ENCODE measurements at regions not wholly inside any gene's neighbourhood (a gene's known extent, or its start where the extent isn't known, plus 50 kb on each side); places are given as distances from the start of the nearest gene placed in this dataset.

DNA sequence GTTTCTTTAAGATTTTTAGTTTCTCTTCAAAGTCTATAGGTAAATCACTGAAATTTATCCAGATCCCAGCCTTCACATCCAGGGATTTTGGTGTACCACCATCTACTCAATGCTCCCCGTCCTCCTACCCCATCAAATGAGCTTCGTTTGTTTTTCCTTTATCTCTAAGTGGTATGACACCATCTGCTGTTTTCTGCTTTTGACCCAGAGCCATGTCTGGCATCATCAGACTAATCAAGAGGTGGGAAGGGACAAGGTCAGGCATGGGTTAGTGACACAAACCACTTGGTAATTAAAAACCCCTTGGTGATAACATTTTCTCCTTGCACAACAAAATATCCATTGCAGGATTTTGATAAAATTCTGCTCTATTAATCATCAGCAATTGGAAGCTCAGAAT, 92.7 kb upstream of the GOLGA8J start:
- TF ChIP-seq POLR2A (IDR thresholded peaks at IDR 0.05), result no peak
- TF ChIP-seq, protein P1, sequence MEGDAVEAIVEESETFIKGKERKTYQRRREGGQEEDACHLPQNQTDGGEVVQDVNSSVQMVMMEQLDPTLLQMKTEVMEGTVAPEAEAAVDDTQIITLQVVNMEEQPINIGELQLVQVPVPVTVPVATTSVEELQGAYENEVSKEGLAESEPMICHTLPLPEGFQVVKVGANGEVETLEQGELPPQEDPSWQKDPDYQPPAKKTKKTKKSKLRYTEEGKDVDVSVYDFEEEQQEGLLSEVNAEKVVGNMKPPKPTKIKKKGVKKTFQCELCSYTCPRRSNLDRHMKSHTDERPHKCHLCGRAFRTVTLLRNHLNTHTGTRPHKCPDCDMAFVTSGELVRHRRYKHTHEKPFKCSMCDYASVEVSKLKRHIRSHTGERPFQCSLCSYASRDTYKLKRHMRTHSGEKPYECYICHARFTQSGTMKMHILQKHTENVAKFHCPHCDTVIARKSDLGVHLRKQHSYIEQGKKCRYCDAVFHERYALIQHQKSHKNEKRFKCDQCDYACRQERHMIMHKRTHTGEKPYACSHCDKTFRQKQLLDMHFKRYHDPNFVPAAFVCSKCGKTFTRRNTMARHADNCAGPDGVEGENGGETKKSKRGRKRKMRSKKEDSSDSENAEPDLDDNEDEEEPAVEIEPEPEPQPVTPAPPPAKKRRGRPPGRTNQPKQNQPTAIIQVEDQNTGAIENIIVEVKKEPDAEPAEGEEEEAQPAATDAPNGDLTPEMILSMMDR (IDR thresholded peaks at IDR 0.05), result no peak
